PFSK-1 (cell line): ENCODE measurements at regions not wholly inside any gene's neighbourhood (a gene's known extent, or its start where the extent isn't known, plus 50 kb on each side); places are given as distances from the start of the nearest gene placed in this dataset.

Source experiments
- POLR2AphosphoS5 ChIP-seq: IDR thresholded peaks from 2 replicates; pipeline ENCODE4 v1.6.1; 2012; ENCODE audit warnings: low read depth, mild to moderate bottlenecking, control low read depth, low read length, moderate library complexity
- REST ChIP-seq, 2 experiments: IDR thresholded peaks; 2 replicates each; pipeline versions ENCODE4 v1.6.1 to v1.8.0; 2011 to 2012; ENCODE audit warnings: low read depth in 2 of 2, low read length in 2 of 2, control low read depth in 1 of 2, inconsistent platforms in 1 of 2, mild to moderate bottlenecking in 1 of 2, moderate library complexity in 1 of 2; ENCODE audit not compliant: insufficient read depth in 1 of 2
- SIN3A ChIP-seq: IDR thresholded peaks from 2 replicates; pipeline ENCODE4 v1.6.1; 2012; ENCODE audit warnings: mild to moderate bottlenecking, low read length, moderate library complexity, borderline replicate concordance; ENCODE audit not compliant: insufficient read depth
- TAF1 ChIP-seq: IDR thresholded peaks from 2 replicates; pipeline ENCODE4 v1.6.1; 2012; ENCODE audit warnings: low read length, control low read depth, borderline replicate concordance; ENCODE audit not compliant: insufficient read depth

GRCh38 chr6:155795173-155795796, 339.6 kb upstream of the NOX3 start:
- TF ChIP-seq SIN3A, result no peak
- no peak for TF ChIP-seq POLR2AphosphoS5
- no peak for TF ChIP-seq REST (IDR thresholded peaks at IDR 0.05; ENCODE audit: insufficient read depth in 1 of 2, low read depth in 2 of 2, low read length in 2 of 2)
- no peak for TF ChIP-seq TAF1
